ENCODE measurements at regions not wholly inside any gene's neighbourhood (a gene's known extent, or its start where the extent isn't known, plus 50 kb on each side); places are given as distances from the start of the nearest gene placed in this dataset.

DNA sequence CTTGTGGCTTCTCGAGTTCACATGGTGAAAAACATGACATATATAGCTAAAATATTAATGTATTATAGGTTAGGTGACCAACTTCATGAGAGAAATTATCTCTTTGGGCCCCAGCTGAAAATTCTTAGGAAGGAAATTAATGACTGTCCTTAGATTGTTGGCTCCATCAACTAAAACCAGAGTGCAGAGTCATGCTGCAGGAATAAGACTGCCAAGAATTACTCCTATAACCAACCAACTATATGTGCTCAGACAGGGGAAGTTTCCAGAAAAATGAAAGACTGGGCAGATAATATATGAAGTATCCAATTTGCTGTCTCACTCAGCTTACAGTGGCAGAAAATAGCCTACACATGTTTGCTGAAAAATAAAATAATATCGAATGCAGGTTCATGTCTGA is 71.0 kb upstream of the TMEFF2 start:
- in situ Hi-C loops (cut with MboI) (no loop called here), intact Hi-C loops (cut with micrococcal nuclease; ENCODE audit: unreplicated experiment) (no loop called here)
- Histone ChIP-seq H3K79me2 (ENCODE audit: control insufficient read depth, insufficient read depth, low read length) (no peaks in the 10 kb centered on the region), H3K9ac (ENCODE audit: control insufficient read depth, insufficient read depth, low read length) (no peak overlapping the region), H3K36me3 (ENCODE audit: control insufficient read depth in 2 of 2, insufficient read depth in 2 of 2, low read length in 1 of 2) (no peaks in the 10 kb centered on the region), H2AFZ (ENCODE audit: control insufficient read depth, low read depth, low read length) (no peak overlapping the region), H3K9me3 (replicated peaks; ENCODE audit: control insufficient read depth, insufficient read depth, low read length) (no peaks in the 10 kb centered on the region), H3K4me2 (ENCODE audit: control insufficient read depth, insufficient read depth) (no peak overlapping the region), H4K20me1 (ENCODE audit: control insufficient read depth, insufficient read depth) (no peaks in the 10 kb centered on the region), H3K27ac (ENCODE audit: control insufficient read depth, insufficient read depth) (no peak overlapping the region), H3K4me1 (ENCODE audit: control insufficient read depth, insufficient read depth, low read length) (no peaks in the 10 kb centered on the region), H3K4me3 (no peak overlapping the region), H3K27me3 (replicated peaks in 1 of 2; ENCODE audit: control insufficient read depth in 2 of 2, insufficient read depth in 2 of 2, low read length in 1 of 2) (no peaks in the 10 kb centered on the region)
- CTCF ChIA-PET = no interaction called here
- RAD21 ChIA-PET (ENCODE audit: unreplicated experiment) = no interaction called here
- TF ChIP-seq ZNF24 (IDR thresholded peaks at IDR 0.05) = no peak
- no peak for TF ChIP-seq POLR2A (IDR thresholded peaks at IDR 0.05; ENCODE audit: low read depth, low read length)
- no peak for TF ChIP-seq BMI1 (IDR thresholded peaks at IDR 0.05; ENCODE audit: borderline replicate concordance)
- no peak for TF ChIP-seq STAT1 (conservative IDR thresholded peaks at IDR 0.05)
- TF ChIP-seq, protein P1, sequence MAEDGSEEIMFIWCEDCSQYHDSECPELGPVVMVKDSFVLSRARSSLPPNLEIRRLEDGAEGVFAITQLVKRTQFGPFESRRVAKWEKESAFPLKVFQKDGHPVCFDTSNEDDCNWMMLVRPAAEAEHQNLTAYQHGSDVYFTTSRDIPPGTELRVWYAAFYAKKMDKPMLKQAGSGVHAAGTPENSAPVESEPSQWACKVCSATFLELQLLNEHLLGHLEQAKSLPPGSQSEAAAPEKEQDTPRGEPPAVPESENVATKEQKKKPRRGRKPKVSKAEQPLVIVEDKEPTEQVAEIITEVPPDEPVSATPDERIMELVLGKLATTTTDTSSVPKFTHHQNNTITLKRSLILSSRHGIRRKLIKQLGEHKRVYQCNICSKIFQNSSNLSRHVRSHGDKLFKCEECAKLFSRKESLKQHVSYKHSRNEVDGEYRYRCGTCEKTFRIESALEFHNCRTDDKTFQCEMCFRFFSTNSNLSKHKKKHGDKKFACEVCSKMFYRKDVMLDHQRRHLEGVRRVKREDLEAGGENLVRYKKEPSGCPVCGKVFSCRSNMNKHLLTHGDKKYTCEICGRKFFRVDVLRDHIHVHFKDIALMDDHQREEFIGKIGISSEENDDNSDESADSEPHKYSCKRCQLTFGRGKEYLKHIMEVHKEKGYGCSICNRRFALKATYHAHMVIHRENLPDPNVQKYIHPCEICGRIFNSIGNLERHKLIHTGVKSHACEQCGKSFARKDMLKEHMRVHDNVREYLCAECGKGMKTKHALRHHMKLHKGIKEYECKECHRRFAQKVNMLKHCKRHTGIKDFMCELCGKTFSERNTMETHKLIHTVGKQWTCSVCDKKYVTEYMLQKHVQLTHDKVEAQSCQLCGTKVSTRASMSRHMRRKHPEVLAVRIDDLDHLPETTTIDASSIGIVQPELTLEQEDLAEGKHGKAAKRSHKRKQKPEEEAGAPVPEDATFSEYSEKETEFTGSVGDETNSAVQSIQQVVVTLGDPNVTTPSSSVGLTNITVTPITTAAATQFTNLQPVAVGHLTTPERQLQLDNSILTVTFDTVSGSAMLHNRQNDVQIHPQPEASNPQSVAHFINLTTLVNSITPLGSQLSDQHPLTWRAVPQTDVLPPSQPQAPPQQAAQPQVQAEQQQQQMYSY (CRISPR knock-in tag; IDR thresholded peaks at IDR 0.05) = no peak
- TF ChIP-seq BHLHE40 (IDR thresholded peaks at IDR 0.05; ENCODE audit: borderline replicate concordance in 1 of 2, low read depth in 2 of 2, low read length in 1 of 2) = no peak
- TF ChIP-seq EED (IDR thresholded peaks at IDR 0.05; ENCODE audit: low read depth) = no peak
- TF ChIP-seq CREM (IDR thresholded peaks at IDR 0.05; ENCODE audit: low read depth) = no peak
- TF ChIP-seq, protein P2, sequence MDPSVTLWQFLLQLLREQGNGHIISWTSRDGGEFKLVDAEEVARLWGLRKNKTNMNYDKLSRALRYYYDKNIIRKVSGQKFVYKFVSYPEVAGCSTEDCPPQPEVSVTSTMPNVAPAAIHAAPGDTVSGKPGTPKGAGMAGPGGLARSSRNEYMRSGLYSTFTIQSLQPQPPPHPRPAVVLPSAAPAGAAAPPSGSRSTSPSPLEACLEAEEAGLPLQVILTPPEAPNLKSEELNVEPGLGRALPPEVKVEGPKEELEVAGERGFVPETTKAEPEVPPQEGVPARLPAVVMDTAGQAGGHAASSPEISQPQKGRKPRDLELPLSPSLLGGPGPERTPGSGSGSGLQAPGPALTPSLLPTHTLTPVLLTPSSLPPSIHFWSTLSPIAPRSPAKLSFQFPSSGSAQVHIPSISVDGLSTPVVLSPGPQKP (IDR thresholded peaks at IDR 0.05; ENCODE audit: low read depth, low read length) = no peak
- no peak for TF ChIP-seq CBFB (IDR thresholded peaks at IDR 0.05; ENCODE audit: low read depth)
- no peak for TF ChIP-seq EP300 (IDR thresholded peaks at IDR 0.05; ENCODE audit: borderline replicate concordance in 1 of 2, control insufficient read depth in 1 of 2, low read depth in 2 of 2, low read length in 2 of 2)
- no peak for TF ChIP-seq GABPA (IDR thresholded peaks at IDR 0.05; ENCODE audit: low read depth)
- no peak for TF ChIP-seq TCF7 (IDR thresholded peaks at IDR 0.05; ENCODE audit: borderline replicate concordance)
- TF ChIP-seq SMC3 (IDR thresholded peaks at IDR 0.05; ENCODE audit: borderline replicate concordance, low read length) = no peak
- no peak for TF ChIP-seq SRF (IDR thresholded peaks at IDR 0.05; ENCODE audit: low read depth in 2 of 2, low read length in 2 of 2)
- no peak for TF ChIP-seq IRF4 (IDR thresholded peaks at IDR 0.05; ENCODE audit: low read depth, low read length)
- no peak for TF ChIP-seq TCF3 (IDR thresholded peaks at IDR 0.05; ENCODE audit: borderline replicate concordance, insufficient read depth, low read depth, low read length)
- POLR2A ChIA-PET = no interaction called here
- ATAC-seq (no peak), DNase-seq (ENCODE audit: low read depth, low spot score) (no peak), FAIRE-seq (no peak)
- SMC1A ChIA-PET (ENCODE audit: uncharacterized antibody, unreplicated experiment) = interaction anchor here (0.7 kb wide), 1 partner anchor 642 kb away, joined by 3 read pairs; no protein-coding TSS in a partner anchor
- WGBS (ENCODE audit: insufficient coverage, insufficient replicate concordance, low lambda C conversion rate, missing lambda C conversion rate) = 0% methylated on average over 2 of the region's 2 CpGs
- no TSS peak for BruUV-seq (replicated peaks)

Measured in GM12878 (cell line).